ENCODE measurements at regions not wholly inside any gene's neighbourhood (a gene's known extent, or its start where the extent isn't known, plus 50 kb on each side); places are given as distances from the start of the nearest gene placed in this dataset.

GRCh38 chr13:80656512-80656904 is 315.6 kb upstream of the SPRY2 start:
- TF ChIP-seq CTCF (conservative IDR thresholded peaks at IDR 0.05; ENCODE audit: low read depth in 2 of 2) (no peak), EZH2 (IDR thresholded peaks at IDR 0.05; ENCODE audit: low read depth, unreplicated experiment) (no peak), REST (IDR thresholded peaks at IDR 0.05; ENCODE audit: unreplicated experiment) (no peak), ZNF331 (CRISPR knock-in tag; IDR thresholded peaks at IDR 0.05; ENCODE audit: low read depth) (no peak), POLR2AphosphoS5 (IDR thresholded peaks at IDR 0.05; ENCODE audit: low read depth) (no peak), EZH2phosphoT487 (IDR thresholded peaks at IDR 0.05; ENCODE audit: unreplicated experiment) (no peak), CREB1 (CRISPR knock-in tag; IDR thresholded peaks at IDR 0.05; ENCODE audit: low read depth) (no peak), ETS1 (IDR thresholded peaks at IDR 0.05) (no peak), ZNF462 (CRISPR knock-in tag; IDR thresholded peaks at IDR 0.05) (no peak), ZNF114 (CRISPR knock-in tag; IDR thresholded peaks at IDR 0.05) (no peak)
